HG03439 (cell line): ENCODE measurements at regions not wholly inside any gene's neighbourhood (a gene's known extent, or its start where the extent isn't known, plus 50 kb on each side); places are given as distances from the start of the nearest gene placed in this dataset.
"Not testable (repeated sequence)": the region's sequence is repeated elsewhere in the genome, so short reads cannot be mapped to it uniquely, and the experiment has no call there.

Experiments
- ATAC-seq: cut with Tn5 transposase; IDR thresholded peaks from one replicate; pipeline ENCODE4 v1.9.1; 2021; ENCODE audit warnings: mild to moderate bottlenecking, moderate library complexity; ENCODE audit not compliant: unreplicated experiment

DNA sequence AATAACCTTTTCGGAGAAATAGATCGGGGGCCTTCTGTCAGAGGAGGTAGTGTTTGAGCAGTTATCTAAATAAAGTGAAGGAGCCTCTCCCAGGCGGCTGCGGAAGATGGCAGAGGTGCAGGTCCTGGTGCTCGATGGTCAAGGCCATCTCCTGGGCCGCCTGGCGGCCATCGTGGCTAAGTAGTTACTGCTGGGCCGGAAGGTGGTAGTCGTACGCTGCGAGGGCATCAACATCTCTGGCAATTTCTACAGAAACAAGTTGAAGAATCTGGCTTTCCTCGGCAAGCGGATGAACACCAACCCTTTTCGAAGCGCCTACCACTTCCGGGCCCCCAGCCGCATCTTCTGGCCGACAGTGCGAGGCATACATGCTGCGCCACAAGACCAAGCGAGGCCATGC is 186.1 kb downstream of the KTN1 start:
- no peak for ATAC-seq

DNA sequence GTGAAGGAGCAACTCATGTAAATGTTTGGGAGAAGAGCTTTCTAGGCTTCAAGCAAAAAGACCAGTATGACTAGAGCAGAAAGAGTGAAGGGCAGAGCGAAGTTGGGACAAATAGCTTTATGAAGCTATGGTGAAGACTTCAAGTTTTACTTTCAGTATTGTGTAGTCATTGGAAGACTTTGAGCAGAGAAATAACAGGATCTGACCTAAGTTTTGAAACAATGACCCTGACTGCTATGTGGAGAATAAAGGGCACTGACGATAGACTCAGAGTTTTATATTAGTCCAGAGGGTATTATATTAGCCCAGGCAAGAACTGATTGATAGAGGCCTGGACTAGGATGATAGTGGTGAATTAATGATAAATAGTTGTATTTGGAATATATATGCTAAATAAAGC is 187.3 kb downstream of the KTN1 start:
- no peak for ATAC-seq

DNA sequence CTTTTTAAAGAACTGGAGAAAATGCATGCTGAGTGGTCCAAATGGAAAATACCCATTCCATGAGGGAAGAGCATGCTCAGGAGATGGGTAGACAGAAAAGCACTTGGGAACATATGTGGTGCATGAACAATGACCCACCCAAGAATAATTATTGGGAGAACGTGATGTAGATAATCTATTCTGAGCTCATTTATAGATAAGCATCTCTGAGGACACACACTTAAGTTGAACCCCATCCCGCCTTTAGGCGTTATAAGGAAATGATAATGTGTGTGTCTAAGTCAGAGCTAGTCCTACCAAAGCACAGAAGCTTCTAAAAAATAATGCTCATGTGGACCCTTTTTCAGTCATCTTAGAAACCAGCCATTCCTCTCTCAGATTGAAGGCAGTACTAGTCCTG is 189.9 kb downstream of the KTN1 start:
- no peak for ATAC-seq

DNA sequence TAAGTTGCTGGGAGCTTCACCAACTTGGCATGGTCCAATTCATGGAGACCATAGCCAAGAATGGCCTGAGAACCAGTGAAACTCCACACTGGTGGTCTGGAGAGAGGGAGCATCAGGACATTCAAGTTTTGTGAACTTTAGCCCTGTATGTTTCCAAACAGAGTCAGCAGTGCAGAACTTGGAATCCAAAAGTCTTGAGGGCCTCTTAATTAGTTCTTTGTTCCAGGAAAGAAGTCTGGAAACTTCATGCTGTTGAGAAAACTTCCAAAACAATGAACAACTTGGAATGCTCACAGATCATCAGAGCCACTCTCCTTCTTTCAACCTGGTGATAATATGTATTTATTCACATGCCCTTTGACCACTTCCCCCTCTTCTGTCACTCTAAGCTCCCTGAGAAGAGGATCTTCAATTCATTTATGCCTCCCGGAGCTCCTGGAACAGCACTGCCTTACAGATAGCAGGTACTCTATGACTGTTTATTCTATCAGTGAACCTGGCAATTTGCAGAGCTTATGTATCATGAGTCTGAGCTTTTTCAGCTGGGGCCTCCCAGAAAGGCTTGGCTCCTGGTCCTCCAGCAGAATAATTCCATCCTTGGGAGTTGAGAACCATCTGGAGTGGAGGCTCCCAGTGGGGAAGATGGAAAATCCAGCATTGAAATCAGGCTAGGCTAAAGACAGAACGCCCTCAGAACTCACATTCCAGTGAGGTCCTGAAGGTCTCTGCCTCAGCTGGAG is 191.4 kb downstream of the KTN1 start:
- no peak for ATAC-seq

DNA sequence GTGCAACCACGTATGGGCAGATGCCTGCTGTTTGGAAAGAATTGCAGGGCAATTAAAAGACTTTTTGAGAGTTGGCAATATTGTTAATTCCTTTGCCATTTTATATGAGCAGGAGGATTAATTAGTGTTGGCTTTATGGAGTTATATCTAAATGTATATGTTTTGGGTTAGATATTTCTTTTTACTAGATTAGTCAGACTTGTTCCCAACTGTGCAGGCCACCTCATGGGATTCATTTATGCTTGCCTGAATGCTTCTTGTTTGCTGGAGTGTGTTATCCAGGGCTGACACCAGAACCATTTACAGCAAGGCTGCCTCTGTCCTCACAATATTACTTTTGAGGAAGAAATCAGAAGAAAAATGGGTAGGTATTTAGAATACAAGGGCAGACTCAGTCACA is 192.5 kb downstream of the KTN1 start:
- no peak for ATAC-seq

DNA sequence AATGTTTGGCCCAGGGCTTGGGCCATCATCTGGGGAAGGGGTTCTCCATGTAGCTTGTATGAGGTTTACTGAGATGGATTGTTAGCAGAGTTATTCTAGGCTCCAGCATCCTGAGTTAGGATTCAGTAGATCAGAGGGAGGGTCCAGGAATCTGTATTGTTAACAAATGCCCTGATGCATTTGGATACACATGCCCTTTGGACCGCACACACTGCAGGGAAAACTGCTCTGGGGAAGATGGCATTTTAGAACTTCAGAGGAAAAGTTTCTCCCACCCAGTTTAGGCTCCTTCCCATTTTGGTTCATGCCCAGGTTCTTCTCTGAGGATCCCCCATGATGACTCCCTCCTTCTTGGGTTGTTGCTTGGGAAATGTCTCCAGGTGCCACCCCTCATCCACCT is 193.3 kb downstream of the KTN1 start:
- ATAC-seq: no peak

DNA sequence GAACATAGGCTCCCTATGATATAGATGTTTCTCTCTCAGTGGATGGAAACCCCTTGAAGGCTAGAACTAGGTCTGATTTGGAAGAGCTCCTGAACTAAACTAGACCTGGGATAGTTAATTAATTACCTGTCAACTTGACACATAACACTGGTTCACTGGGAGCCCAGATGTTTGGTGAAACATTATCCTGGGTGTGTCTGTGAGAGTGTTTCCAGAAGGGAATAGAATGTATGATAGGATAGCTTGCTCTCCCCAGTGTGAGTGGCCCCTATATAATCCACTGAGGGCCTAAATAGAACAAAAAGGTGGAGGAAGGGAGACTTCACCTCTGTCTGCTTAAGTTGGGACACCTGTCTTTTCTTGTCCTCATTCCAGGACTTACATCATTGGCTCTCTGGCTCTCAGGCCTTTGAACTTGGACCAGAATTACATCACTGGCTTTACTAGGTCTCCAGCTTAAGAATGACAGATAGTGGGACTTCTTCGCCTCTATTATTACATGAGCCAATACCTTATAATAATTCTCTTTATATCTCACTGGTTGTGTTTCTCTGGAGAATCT is 194.1 kb downstream of the KTN1 start:
- no peak for ATAC-seq

DNA sequence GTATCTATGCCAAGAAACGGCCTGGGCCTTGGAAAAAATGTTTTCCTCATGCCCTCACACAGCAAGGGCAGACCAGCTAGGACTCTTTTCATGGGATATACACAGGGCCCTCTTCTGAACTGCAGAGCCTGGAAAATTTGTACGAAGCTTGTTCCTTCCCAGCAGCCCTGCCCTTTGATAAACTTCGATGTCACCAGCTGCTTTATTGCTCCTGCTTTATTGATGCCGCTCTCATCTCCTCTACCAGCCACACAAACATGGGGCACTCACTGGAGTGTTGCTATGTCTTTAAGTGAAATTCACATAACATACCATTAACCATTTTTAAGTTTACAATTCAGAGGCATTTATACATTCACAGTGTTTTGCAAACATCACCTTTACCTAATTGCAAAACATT is 197.9 kb downstream of the KTN1 start:
- ATAC-seq: no peak

DNA sequence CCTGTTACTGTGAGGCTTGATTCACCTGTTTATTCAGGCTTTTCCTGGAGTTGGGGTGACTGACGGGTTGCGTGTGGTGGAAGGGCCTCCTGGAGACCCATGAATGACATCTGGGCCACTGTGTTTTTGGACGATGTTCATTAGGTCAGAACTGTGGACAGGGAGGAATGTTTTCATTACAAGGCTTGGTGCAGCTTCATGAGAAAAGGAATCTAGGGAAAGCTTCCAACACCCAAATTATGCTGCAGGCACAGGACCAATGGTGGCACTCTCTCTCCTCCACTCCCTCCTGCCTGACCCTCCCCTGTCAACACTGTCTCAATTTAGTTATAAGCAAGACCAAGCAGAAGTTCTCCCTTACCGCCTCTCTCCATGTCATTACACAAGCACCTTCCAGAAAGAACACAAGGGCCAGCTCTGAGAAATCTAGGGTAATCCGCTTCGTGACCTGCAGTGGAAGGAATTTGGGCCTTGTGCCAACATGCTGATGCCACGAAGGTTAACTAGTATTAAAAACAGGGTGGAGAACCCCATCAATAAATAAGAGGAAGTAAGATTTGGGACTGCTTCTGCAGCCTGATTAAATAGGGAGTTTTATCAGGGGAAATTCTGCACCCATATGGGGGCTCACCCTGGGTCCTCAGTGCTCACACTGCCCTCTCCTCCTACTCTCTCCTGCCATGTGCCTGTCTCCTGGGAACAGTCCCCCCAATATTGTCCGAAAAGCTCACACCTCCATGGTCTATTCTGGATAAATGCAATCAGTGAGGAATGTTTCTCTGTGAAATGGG is 200.3 kb downstream of the KTN1 start:
- no peak for ATAC-seq

DNA sequence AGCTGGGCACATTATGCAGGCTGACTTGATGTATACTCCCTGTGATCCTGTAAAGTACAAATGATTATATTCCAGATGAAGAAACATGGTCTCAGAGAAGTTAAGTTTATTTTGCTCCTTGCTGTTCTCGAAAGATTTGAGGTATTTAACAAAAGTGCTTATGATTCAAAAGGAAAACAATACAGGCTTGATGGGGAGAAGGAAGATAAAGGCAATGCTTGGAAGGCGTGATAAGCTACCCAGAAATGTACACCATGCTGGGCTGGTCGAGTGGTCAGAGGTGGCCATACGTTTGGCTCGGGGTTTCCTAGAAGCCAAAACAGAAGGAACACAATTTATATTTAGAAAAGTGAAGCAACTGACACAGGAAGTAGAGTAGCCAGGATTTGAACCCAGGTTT is 201.0 kb downstream of the KTN1 start:
- no peak for ATAC-seq

DNA sequence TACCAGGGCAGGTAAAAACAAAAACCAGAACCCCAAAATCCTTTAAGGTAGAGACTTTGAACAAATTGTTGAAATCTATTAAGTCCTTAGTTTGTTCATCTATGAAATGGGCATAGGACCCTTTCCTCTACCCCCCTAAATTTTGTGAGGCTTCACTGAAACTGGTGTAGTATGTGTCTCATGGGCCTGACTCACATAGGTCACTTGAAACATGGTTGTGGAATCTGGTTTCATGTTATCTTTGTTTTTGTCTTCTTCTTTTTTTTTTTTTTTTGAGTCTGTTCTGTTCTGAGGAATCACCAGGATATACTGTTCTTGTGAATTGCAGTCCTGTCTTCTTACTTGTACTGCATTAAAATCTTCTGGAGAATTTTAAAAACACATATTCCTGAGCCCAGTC is 202.2 kb downstream of the KTN1 start:
- no peak for ATAC-seq

DNA sequence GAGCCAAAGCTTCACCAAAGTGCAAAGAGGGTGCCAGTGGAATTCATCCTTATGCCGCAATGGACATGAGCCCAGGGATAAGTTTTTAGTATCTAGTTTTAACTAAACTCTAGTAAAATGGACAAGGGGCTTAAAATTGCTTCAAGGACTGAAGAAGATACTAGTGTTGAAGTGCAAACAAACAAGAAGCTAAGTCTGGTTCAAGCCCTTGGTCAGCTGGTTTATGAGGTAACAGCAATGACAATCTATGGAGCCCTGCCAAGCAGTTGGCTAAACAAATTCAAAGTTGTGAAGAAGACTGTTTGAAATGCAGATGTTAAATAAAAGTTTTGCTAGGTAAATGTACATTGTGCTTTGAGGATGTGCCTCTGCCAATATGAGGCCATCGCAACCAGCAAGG is 209.4 kb downstream of the KTN1 start:
- no peak for ATAC-seq

DNA sequence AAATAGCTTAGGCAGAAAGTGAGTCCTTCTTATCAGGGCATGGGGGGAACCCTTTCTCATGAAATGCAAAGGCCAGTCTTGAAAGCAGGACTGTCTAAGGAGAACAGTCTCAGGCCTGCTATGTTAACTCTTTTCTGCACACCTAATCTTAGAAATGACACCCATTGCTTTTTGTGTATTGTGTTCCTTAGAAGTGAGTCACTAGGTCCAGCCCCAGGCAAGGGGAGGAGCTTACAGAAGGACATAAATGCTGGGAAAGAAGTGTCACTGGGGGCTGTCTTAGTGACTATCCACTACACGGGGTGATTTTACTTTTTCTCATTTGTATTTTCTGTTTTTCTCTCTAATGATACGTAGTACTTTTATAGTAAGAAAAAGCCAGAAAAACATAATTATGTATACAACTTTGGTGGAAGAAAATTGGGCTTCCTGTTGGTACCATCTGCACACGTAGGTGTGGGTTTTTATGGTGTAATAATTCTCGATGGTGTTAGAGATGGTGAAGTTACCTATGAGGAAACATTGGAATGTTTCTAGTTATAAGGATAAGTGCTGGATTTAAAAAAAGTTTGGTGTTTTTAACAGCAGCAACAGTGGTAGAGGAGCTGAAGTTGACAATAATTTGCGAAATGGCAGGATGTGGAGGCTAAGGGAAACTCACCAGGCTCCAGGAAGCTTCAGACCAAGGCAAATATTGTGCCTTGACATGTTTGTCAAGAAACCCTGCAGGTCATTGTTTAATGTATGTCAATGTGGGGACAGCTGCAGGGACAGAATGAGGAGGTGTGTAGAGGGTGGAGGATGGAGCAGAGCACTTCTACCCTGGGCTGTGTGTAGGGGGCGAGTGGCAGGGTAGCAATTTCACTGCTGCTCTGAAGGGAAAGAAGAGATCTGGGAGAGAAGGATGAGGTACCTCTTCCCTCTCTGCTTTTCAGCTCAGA is 214.9 kb downstream of the KTN1 start:
- ATAC-seq: no peak

DNA sequence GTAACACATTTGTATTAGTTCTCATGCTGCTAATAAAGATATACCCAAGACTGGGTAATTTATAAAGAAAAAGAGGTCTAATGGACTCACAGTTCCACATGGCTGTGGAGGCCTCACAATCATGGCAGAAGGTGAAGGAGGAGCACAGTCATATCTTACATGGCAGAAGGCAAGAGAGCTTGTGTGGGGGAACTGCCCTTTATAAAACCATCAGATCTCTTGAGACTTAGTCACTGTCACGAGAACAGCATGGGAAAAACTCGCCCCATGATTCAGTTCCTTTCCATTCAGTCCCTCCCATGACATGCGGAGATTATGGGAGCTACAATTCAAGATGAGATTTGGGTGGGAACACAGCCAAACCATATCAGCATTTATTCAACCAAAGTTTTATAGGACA is 216.5 kb downstream of the KTN1 start:
- not testable (repeated sequence) for ATAC-seq

DNA sequence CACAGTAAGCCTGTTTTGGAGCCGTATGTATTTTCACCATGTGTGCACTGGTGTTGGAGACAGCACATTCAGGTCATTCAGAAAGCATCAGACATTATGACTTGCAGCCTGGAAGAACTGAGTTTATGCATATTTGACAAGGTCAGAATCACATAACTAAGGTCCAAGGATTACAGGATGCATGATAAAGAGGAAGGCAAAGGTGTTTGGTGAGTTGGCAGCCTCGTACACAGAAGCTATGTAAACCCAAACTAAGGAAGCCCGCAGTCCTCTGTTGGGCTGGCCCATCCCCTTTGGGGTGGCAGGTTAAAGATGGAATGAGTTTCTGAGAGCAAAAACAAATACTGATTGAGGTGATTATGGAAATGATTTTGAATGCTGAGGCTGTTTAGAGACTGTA is 218.4 kb downstream of the KTN1 start:
- ATAC-seq: no peak

DNA sequence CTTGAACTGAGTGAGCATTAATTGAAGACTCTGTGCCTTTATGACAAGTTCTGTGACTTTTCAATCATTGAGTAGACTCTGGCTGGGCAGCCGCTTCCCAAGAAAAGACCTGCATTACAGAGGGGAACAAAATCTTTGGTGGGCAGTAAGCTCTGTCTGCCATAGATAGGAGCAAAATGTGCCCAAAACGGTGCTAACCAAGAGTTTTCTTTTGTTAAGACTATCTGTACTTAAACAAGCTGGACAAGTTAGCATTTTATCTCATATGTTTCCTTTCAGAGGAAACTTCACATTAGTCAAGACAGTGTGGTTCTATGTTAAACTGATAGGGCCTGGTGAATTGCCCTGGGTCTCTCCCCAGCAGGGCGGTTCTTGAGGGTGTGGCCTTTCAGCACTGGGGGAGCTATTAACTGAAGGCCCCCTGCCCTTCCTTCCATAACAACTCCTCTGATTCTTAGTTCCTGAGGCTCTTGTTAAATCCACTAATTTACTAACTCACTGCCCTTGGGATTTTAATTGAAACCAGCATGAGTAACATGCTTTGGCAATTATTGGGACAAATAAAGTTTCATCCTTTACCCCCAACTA is 219.6 kb downstream of the KTN1 start:
- ATAC-seq: no peak

DNA sequence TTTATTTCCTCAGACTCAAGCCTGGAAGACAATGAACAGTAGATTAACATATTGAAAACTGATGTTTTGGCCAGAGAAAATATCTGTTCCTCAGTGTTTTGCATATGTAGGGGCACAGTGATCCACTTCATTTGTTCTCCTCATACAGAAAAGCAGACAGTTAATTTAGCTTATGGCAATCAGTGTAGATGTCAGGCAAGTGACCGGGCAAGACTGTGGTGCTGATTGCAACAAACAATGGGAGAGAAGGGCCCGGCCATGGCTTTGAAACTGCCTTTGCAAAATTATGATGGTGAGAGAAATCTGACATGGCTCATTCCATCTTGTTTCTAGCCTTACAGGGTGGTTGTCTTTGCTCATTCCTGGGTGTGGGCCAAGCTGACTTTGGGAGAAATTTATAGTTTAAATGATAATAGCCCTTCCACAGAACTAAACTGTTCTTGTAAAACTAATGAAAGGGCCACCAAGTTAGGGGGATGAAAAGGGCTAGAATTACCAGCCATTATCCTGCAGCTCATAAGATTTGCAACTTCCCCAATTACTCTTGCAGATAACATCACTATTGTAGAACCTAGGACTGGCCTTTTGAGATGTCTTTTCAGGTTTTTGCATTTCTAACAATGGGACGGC is 220.3 kb downstream of the KTN1 start:
- no peak for ATAC-seq

DNA sequence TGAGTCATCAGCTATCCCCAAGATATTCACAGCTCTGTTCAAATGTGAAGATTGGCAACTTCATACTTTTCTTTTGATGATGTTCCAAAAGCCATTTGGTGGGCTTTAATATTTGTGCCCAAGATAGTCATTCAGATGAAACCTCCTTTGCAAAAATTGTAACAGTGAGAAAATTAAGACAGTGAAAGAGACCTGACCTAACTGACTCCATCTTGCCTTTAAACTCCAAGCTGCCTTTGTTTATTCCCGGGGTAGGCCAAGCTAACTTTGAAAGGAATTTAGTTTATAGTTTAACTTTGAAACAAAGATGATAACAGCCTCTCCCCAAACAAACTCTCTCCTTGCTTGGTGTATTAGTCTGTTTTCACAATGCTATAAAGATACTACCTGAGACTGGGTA is 221.1 kb downstream of the KTN1 start:
- no peak for ATAC-seq

DNA sequence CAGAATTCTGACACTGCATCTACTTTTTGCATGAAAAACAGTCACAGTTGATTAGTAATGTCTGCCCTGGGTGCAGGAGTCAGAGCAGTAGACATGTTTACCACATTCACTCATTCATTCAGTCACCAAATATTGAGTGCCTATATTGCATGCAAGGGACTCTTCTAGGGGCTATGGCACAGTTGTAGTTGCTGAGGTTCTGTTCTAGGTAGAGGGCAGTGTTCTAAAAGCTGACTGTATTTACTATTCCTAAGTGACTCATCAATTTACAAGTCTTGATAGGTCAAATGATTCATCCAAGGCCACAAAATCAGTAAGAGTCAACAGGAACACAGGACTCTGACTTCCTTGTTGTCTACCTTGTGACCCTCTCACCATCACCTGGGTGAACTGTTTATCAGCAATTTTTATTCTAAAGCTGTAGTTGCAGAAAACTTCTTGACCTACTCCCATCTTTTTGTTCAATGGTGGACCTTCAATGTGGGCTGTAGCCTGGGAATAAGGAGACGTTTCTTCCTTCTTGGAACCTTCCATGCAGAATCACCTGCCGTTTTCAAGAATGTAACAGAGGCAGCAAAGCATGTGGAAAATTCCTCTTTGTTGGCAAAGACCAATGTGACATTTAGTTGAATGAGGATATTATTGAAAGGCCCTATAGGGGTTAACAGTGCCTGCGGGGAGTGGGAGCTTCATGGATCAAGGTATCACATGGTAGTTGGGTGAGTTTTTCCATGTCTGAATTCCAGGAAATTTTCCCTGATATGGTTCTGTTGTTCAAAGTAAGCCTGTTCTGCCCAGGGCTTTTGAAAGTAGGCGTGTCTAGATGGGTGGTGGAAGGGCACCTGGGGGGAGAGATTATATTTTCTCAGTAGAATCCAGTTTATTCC is 223.2 kb downstream of the KTN1 start:
- ATAC-seq: no peak
